ENCODE measurements at regions not wholly inside any gene's neighbourhood (a gene's known extent, or its start where the extent isn't known, plus 50 kb on each side); places are given as distances from the start of the nearest gene placed in this dataset.

DNA sequence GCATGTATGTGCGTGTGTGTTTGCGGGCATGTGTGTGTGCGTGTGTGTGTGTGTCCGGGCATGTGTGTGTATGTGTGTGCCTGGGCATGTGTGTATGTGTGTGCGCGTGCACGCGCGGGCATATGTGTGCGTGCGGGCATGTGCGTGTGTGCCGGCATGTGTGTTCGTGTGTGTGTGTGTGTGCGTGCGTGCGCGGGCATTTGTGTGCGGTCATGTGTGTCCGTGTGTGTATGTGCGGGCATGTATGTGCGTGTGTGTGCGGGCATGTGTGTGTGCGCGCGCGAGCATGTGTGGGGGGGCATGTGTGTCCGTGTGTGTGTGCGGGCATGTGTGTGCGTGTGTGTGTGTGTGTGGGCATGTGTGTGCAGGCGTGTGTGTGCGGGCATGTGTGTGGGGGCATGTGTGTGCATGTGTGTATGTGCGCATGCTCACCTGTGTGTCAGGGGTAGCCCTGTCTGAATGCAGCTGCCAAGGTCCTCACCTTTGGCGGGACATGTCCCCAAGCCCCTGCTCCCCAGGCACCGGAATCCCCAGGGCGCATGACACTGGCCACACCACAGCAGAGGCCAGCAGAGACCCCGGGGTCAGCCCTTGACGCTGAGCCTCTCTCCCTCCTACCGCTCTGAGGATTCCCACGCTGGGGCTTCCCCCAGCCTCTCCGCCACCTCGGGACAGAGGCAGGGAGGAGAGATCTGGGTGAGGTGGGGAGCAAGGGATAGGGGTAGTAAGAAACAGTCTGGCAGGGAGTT lies 109.5 kb upstream of the NCOR2 start:
- TF ChIP-seq, protein P1, sequence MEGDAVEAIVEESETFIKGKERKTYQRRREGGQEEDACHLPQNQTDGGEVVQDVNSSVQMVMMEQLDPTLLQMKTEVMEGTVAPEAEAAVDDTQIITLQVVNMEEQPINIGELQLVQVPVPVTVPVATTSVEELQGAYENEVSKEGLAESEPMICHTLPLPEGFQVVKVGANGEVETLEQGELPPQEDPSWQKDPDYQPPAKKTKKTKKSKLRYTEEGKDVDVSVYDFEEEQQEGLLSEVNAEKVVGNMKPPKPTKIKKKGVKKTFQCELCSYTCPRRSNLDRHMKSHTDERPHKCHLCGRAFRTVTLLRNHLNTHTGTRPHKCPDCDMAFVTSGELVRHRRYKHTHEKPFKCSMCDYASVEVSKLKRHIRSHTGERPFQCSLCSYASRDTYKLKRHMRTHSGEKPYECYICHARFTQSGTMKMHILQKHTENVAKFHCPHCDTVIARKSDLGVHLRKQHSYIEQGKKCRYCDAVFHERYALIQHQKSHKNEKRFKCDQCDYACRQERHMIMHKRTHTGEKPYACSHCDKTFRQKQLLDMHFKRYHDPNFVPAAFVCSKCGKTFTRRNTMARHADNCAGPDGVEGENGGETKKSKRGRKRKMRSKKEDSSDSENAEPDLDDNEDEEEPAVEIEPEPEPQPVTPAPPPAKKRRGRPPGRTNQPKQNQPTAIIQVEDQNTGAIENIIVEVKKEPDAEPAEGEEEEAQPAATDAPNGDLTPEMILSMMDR (IDR thresholded peaks at IDR 0.05; ENCODE audit: low read length): no peak
- TF ChIP-seq EZH2 (IDR thresholded peaks at IDR 0.05; ENCODE audit: borderline replicate concordance, low read length): no peak

Data from OCI-LY1 (cell line).